ENCODE measurements at regions not wholly inside any gene's neighbourhood (a gene's known extent, or its start where the extent isn't known, plus 50 kb on each side); places are given as distances from the start of the nearest gene placed in this dataset.

DNA sequence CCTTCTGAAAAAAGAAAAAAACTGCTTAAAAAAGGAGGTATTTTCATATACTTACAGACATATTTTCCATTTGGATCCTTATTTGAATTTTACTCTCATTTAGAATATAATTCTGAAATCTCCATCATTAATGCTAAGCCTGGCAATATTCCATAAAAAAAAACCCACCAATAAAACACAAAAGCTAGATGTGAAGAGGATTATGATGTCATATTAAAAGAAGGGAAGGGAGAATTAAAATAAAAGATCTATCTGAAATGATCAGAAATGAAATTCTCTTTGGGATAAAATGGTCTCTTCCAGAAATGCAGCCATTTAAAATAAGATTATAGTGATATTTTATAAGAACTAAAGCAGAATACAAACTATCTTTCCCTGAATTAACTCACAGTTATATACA, 206.7 kb upstream of the CAMK1G start:
- H3K27me3 ChIP-seq (ENCODE audit: insufficient read depth, poor library complexity, severe bottlenecking) = no peaks in the 10 kb centered on the region
- DNase-seq (ENCODE audit: low spot score) (no peak), ATAC-seq (ENCODE audit: low read depth) (no peak)
- H3K27ac ChIP-seq (ENCODE audit: poor library complexity, severe bottlenecking) = peak overlapping the region; percentile 83
- no peaks in the 10 kb centered on the region for H3K9me3 ChIP-seq (ENCODE audit: severe bottlenecking)
- TF ChIP-seq, protein P1, sequence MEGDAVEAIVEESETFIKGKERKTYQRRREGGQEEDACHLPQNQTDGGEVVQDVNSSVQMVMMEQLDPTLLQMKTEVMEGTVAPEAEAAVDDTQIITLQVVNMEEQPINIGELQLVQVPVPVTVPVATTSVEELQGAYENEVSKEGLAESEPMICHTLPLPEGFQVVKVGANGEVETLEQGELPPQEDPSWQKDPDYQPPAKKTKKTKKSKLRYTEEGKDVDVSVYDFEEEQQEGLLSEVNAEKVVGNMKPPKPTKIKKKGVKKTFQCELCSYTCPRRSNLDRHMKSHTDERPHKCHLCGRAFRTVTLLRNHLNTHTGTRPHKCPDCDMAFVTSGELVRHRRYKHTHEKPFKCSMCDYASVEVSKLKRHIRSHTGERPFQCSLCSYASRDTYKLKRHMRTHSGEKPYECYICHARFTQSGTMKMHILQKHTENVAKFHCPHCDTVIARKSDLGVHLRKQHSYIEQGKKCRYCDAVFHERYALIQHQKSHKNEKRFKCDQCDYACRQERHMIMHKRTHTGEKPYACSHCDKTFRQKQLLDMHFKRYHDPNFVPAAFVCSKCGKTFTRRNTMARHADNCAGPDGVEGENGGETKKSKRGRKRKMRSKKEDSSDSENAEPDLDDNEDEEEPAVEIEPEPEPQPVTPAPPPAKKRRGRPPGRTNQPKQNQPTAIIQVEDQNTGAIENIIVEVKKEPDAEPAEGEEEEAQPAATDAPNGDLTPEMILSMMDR (IDR thresholded peaks at IDR 0.05; ENCODE audit: poor library complexity, severe bottlenecking) = no peak
- H3K4me3 ChIP-seq (ENCODE audit: severe bottlenecking) = no peak overlapping the region
- peaks cover 20% of the 10 kb centered on the region for H3K4me1 ChIP-seq (ENCODE audit: insufficient read depth, poor library complexity, severe bottlenecking)
- H3K36me3 ChIP-seq (ENCODE audit: low read depth) = no peaks in the 10 kb centered on the region

DNA sequence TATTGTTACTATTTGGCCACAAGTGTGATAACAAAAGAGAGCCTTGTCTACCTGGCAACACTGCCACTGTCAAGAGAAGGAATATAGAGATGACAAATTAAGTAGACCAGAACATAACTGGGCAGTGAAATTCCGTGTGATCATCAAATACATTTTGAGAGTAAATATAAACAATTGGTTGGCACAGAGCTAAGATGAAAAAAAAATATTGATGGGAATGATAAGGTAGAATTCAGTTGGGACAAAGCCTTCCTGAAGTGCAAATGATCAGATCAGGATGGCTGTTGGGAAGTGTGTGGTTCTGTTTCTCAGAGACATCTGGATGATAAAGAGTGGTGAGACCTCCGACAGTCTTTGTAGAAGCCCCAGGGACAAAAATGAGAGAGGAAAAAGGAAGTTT, 205.5 kb upstream of the CAMK1G start:
- H3K27me3 ChIP-seq (ENCODE audit: insufficient read depth, poor library complexity, severe bottlenecking) = no peaks in the 10 kb centered on the region
- DNase-seq (ENCODE audit: low spot score) (no peak), ATAC-seq (ENCODE audit: low read depth) (no peak)
- H3K27ac ChIP-seq (ENCODE audit: poor library complexity, severe bottlenecking) = peak overlapping the region; percentile 10
- H3K4me3 ChIP-seq (ENCODE audit: severe bottlenecking) = no peak overlapping the region
- TF ChIP-seq, protein P1 (IDR thresholded peaks at IDR 0.05; ENCODE audit: poor library complexity, severe bottlenecking) = no peak
- no peaks in the 10 kb centered on the region for H3K9me3 ChIP-seq (ENCODE audit: severe bottlenecking)
- H3K4me1 ChIP-seq (ENCODE audit: insufficient read depth, poor library complexity, severe bottlenecking) = peaks cover 26% of the 10 kb centered on the region
- no peaks in the 10 kb centered on the region for H3K36me3 ChIP-seq (ENCODE audit: low read depth)

DNA sequence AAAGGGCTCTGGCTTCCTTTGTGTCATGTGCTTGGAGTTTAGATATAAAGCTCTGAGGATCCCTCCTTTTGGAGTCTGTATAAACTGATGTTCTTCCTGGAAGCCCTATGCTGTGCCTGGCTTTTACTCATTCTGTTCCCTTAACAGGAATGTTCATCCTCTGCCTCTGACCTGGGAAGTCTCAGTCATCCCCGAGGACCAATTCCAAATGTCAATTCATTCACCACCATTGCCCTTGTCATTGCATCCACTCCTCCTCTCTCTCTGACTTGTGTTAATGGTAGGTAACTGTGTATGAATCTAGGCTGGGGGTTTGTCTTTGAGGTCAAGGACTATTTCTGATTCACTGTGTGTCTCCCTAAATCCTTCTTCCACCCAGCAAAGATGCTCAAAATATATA, 204.2 kb upstream of the CAMK1G start:
- DNase-seq (ENCODE audit: low spot score) (no peak), ATAC-seq (ENCODE audit: low read depth) (no peak)
- Histone ChIP-seq H3K27ac (ENCODE audit: poor library complexity, severe bottlenecking) (peak overlapping the region; percentile 1), H3K4me1 (ENCODE audit: insufficient read depth, poor library complexity, severe bottlenecking) (peaks cover 39% of the 10 kb centered on the region), H3K36me3 (ENCODE audit: low read depth) (no peaks in the 10 kb centered on the region), H3K4me3 (ENCODE audit: severe bottlenecking) (no peak overlapping the region), H3K27me3 (ENCODE audit: insufficient read depth, poor library complexity, severe bottlenecking) (no peaks in the 10 kb centered on the region), H3K9me3 (ENCODE audit: severe bottlenecking) (no peaks in the 10 kb centered on the region)
- TF ChIP-seq, protein P1 (IDR thresholded peaks at IDR 0.05; ENCODE audit: poor library complexity, severe bottlenecking) = no peak

DNA sequence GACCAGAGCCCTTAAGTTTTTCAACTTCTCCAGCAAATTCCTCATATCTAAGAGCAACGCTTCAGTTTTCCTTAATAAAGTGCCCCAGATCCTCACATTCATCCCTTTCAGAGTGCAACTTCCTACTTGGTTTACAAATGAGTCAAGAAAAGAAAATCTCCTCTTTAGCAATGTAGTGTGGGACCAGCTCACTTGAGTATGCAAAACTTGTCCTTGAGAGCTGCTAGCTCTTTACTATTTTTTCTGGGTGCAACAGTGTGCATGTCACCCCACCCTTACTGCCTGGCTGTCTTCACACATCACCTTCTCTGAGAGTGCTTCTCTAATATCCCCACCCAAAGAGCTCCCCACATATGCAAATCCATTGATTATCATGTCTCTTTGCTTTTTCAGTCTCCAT, 203.1 kb upstream of the CAMK1G start:
- peaks cover 45% of the 10 kb centered on the region for H3K4me1 ChIP-seq (ENCODE audit: insufficient read depth, poor library complexity, severe bottlenecking)
- ATAC-seq (ENCODE audit: low read depth) = no peak

More for the DNA sequence above, 203.1 kb upstream of the CAMK1G start:
- TF ChIP-seq, protein P1 (IDR thresholded peaks at IDR 0.05; ENCODE audit: poor library complexity, severe bottlenecking) = no peak
- Histone ChIP-seq H3K27ac (ENCODE audit: poor library complexity, severe bottlenecking) (no peak overlapping the region), H3K27me3 (ENCODE audit: insufficient read depth, poor library complexity, severe bottlenecking) (no peaks in the 10 kb centered on the region), H3K4me3 (ENCODE audit: severe bottlenecking) (no peak overlapping the region), H3K9me3 (ENCODE audit: severe bottlenecking) (no peaks in the 10 kb centered on the region), H3K36me3 (ENCODE audit: low read depth) (no peaks in the 10 kb centered on the region)
- DNase-seq (ENCODE audit: low spot score) = no peak

All from RWPE2 (cell line).